Right atrium auricular region (tissue), 2 donors: ENCODE measurements at regions not wholly inside any gene's neighbourhood (a gene's known extent, or its start where the extent isn't known, plus 50 kb on each side); places are given as distances from the start of the nearest gene placed in this dataset.

Experiments used
- DNase-seq: peaks from one replicate; pipeline ENCODE4 v3.0.0-alpha.2; 2019; ENCODE audit warnings: low spot score
- H3K27ac ChIP-seq, 2 donors: fragments of 200-600 bp; sonication (generic); 1 replicate in 1 of 2; 2 replicates in 1 of 2; pipeline ENCODE4 v1.5.1; 2016 to 2019
- H3K27me3 ChIP-seq, 2 donors: fragments of 200-600 bp; sonication (generic); one replicate each; pipeline versions ENCODE4 v1.5.1 to v1.6.0; 2017 to 2019
- H3K36me3 ChIP-seq: fragments of 200-600 bp; sonication (generic); one replicate; pipeline ENCODE4 v1.5.1; 2016
- H3K4me1 ChIP-seq, 2 donors: fragments of 200-600 bp; sonication (generic); one replicate each; pipeline versions ENCODE4 v1.5.1 to v1.6.0; 2017 to 2019
- H3K4me3 ChIP-seq, 2 donors: fragments of 200-600 bp; sonication (generic); 1 replicate in 1 of 2; 2 replicates in 1 of 2; pipeline ENCODE4 v1.5.1; 2017 to 2019; ENCODE audit warnings: mild to moderate bottlenecking in 1 of 2, moderate library complexity in 1 of 2
- H3K9me3 ChIP-seq, 2 donors: fragments of 200-600 bp; sonication (generic); one replicate each; pipeline ENCODE4 v1.5.1; 2019
- CTCF ChIP-seq, 2 donors: fragments of 200-600 bp; sonication (generic); IDR thresholded peaks; one replicate each; pipeline ENCODE4 v1.5.1; 2019; ENCODE audit warnings: antibody characterized with exemption in 2 of 2

GRCh38 chr1:177820213-177820612 is 149.6 kb downstream of the SEC16B start:
- no peak for TF ChIP-seq CTCF (IDR thresholded peaks at IDR 0.05)
- Histone ChIP-seq H3K36me3 (no peaks in the 10 kb centered on the region), H3K4me3 (no peak overlapping the region), H3K27me3 (no peaks in the 10 kb centered on the region), H3K4me1 (no peaks in the 10 kb centered on the region), H3K9me3 (peaks cover 0 to 6% of the 10 kb centered on the region in 2 donors), H3K27ac (no peak overlapping the region)
- DNase-seq, result no peak

DNA sequence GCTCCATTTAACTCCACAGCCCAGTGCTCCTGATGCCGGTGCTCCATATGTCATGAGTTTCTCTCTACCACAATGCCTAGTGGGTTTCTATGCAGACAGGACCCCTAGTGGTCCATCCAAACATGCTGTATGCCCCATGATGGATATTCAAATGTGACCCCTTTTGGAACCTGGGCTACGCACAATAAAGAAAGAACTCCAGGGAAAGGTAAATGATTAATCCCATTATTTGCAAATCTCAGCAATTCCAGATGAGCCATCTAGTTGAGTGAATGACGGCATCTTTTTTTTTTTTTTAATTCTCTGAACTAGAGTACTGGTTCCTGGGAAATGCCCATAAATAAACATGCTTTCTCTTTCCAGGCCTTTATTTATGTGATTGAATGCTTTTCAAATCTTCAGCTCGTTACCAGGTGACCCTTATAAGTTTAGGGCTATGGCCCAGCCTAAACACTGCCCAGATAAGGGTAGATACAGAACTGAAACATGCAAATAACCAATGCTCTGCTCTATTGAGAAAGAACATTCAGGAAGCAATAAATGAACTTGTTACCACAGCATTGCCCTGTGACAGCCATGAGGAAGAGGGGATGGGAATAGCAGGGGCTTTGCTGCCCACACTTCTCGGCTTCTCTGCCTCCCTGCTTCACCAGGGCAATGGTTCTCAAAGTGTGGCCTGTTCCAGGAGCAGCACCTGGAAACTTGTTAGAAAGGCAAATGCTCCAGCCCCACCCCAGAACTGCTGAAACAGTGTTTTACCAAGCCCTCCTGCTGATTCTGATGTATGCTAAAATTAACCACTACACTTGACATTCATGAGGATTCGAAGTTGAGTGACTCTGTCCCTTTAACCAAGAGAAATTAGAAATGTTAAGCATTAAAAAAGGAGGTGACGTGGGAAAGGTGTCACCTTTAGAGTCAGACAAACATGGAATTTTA is 151.7 kb downstream of the SEC16B start:
- Histone ChIP-seq H3K4me1 (no peaks in the 10 kb centered on the region), H3K4me3 (no peak overlapping the region), H3K27me3 (no peaks in the 10 kb centered on the region), H3K36me3 (no peaks in the 10 kb centered on the region), H3K27ac (no peak overlapping the region), H3K9me3 (peaks cover 0 to 6% of the 10 kb centered on the region in 2 donors)
- TF ChIP-seq CTCF (IDR thresholded peaks at IDR 0.05), result no peak
- DNase-seq, result no peak

- Histone ChIP-seq H3K4me3 (no peak overlapping the region), H3K27ac (no peak overlapping the region), H3K36me3 (no peaks in the 10 kb centered on the region), H3K4me1 (no peaks in the 10 kb centered on the region), H3K27me3 (no peaks in the 10 kb centered on the region), H3K9me3 (peaks cover 0 to 6% of the 10 kb centered on the region in 2 donors)
- no peak for DNase-seq
- no peak for TF ChIP-seq CTCF (IDR thresholded peaks at IDR 0.05)
These were observed 157.2 kb downstream of the SEC16B start for GRCh38 chr1:177812650-177813049.

GRCh38 chr1:177812144-177812543 is 157.7 kb downstream of the SEC16B start:
- H3K9me3 ChIP-seq, result peaks cover 0 to 6% of the 10 kb centered on the region in 2 donors
- H3K27ac ChIP-seq, result no peak overlapping the region
- no peaks in the 10 kb centered on the region for H3K36me3 ChIP-seq
- DNase-seq, result no peak
- TF ChIP-seq CTCF (IDR thresholded peaks at IDR 0.05), result no peak
- no peak overlapping the region for H3K4me3 ChIP-seq
- no peaks in the 10 kb centered on the region for H3K27me3 ChIP-seq
- no peaks in the 10 kb centered on the region for H3K4me1 ChIP-seq

DNA sequence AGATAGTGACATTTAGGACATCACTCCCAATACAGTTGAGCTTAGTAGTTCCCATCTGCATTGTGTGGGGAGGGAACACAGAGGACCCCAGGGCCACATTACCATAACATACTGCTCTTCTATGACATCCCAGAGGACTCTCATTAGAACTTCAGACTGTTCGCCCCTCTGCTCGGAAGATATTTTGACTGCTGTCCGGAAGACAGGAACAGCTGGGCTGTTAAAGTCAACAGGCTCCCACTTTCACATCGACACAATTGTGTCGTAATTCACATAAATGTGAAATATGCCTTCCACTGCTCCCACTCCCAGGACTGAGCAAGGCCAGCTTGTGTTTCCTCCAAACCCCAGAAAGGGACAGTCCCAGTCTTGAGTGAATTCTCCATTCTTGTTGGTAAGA is 158.4 kb downstream of the SEC16B start:
- no peak overlapping the region for H3K4me3 ChIP-seq
- no peaks in the 10 kb centered on the region for H3K36me3 ChIP-seq
- DNase-seq, result no peak
- H3K27me3 ChIP-seq, result no peaks in the 10 kb centered on the region
- H3K4me1 ChIP-seq, result no peaks in the 10 kb centered on the region
- H3K9me3 ChIP-seq, result peaks cover 0 to 6% of the 10 kb centered on the region in 2 donors
- TF ChIP-seq CTCF (IDR thresholded peaks at IDR 0.05), result no peak
- no peak overlapping the region for H3K27ac ChIP-seq
